ENCODE measurements at regions not wholly inside any gene's neighbourhood (a gene's known extent, or its start where the extent isn't known, plus 50 kb on each side); places are given as distances from the start of the nearest gene placed in this dataset.

DNA sequence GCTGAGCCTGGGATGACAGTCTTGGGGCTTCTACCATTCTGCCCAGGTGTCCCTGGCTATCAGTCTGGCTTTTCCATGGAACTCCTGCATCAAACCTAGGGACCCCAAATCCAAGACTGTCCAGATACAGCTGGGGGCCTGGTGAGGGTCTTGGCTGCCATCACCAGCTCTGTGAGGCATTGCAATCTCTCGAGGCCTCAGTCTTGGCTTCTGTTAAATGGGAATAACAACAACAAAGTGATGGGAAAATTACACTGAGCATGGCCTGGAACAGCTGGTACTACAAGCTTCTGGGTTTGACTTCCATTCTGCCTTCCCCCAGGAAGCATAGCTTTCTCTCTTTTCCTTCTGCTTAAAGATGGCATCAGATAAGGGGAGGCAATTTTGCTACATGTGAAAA, 50.0 kb upstream of the LCTL start:
- no peak overlapping the region for H3K27ac Mint-ChIP-seq (ENCODE audit: unreplicated experiment)
- H3K36me3 Mint-ChIP-seq (ENCODE audit: low read depth, unreplicated experiment) = no peaks in the 10 kb centered on the region
- no peaks in the 10 kb centered on the region for H3K9me3 Mint-ChIP-seq (ENCODE audit: unreplicated experiment)
- TF ChIP-seq, protein P1, sequence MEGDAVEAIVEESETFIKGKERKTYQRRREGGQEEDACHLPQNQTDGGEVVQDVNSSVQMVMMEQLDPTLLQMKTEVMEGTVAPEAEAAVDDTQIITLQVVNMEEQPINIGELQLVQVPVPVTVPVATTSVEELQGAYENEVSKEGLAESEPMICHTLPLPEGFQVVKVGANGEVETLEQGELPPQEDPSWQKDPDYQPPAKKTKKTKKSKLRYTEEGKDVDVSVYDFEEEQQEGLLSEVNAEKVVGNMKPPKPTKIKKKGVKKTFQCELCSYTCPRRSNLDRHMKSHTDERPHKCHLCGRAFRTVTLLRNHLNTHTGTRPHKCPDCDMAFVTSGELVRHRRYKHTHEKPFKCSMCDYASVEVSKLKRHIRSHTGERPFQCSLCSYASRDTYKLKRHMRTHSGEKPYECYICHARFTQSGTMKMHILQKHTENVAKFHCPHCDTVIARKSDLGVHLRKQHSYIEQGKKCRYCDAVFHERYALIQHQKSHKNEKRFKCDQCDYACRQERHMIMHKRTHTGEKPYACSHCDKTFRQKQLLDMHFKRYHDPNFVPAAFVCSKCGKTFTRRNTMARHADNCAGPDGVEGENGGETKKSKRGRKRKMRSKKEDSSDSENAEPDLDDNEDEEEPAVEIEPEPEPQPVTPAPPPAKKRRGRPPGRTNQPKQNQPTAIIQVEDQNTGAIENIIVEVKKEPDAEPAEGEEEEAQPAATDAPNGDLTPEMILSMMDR (IDR thresholded peaks at IDR 0.05; ENCODE audit: unreplicated experiment) = no peak
- H3K27me3 Mint-ChIP-seq (ENCODE audit: unreplicated experiment) = peaks cover 6% of the 10 kb centered on the region
- H3K4me3 Mint-ChIP-seq (ENCODE audit: unreplicated experiment) = no peak overlapping the region
- H3K4me1 Mint-ChIP-seq (ENCODE audit: unreplicated experiment) = peaks cover 63% of the 10 kb centered on the region
- no peak for DNase-seq (ENCODE audit: low spot score)

DNA sequence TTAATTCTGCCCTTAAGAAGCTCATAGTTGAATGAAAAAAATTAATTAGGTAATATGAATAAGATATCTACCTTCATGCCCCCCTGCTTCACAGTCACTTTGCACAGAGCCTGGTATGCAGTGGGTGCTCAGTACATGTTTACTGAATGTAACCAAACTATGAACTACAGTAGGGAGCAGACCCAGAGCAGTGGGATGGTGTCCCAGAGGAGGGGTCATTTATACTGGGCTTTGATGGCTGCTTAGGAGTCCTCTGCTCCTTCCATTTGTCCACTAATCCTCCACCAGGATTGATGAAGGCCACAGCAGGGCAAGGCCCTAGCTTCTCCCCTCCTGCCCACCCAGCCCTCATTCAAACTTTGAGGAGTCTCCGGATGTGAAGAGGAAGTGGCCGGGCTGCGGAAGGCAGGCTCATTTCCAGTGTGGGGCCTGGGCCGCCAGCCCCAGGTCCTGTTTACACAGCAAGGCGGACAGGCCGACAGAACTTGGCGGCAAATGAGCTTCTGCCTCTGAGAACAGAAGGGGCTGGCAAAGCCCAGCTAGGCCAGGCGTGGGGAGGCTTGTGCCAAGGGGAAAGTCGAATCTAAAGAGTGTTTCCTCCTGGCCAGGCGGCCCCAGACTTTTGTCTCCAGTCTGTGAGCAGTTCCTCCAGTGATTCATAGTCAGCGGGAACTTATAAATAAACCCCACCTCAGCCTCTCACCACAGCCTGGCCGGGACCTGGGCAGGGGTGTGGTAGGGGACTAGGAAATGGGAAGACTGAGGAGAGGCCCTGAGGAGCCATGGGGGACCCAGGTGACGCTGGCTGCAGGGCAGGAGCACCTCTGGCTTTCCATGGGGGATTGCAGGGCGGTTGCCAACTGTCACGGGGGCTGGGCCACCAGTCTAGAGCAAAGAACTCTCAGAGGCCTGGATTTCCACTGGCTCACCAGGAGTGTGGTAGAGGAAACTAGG, 51.6 kb upstream of the LCTL start:
- peak; percentile 69 for DNase-seq (ENCODE audit: low spot score)
- Mint-ChIP-seq H3K9me3 (ENCODE audit: unreplicated experiment) (no peaks in the 10 kb centered on the region), H3K27ac (ENCODE audit: unreplicated experiment) (peak overlapping the region; percentile 94), H3K36me3 (ENCODE audit: low read depth, unreplicated experiment) (no peaks in the 10 kb centered on the region), H3K4me1 (ENCODE audit: unreplicated experiment) (peaks cover 68% of the 10 kb centered on the region), H3K4me3 (ENCODE audit: unreplicated experiment) (no peak overlapping the region), H3K27me3 (ENCODE audit: unreplicated experiment) (peaks cover 7% of the 10 kb centered on the region)
- TF ChIP-seq, protein P1 (IDR thresholded peaks at IDR 0.05; ENCODE audit: unreplicated experiment) = no peak

DNA sequence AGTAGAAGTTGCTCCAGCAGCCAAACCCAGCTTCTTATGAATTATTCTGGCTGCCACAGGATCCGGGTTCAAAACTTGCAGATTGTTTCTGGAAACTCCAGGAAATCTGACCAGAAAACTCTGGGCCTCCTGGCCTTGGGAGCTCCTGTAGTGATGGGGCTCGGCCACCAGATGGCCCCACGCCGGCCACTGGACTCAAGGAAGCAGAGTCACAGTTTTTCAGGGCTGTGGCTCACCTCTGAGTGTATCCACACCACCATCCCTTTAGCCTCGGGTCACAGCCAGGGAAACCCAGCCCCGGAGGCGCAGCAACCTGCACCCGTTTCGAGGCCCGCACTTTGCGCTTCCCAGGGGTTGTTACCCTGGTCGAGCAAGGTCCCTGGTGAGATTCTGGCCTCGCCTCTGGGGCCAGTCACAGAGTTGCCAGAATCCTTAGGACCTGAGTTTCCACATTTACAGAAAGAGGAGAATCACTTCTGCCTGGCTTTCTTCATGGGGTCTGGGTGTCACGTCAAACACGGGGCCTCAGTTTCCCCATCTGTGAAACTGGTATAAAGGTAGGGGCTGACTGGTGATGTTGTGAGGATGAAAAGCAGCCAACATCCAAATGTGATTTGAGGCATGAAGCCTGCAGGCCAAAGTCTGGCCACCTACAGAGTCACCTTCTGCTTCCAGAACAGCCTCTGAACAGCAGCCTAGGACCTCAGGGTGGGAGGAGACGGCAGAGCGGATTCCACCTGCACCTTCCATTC, 53.5 kb upstream of the LCTL start:
- H3K9me3 Mint-ChIP-seq (ENCODE audit: unreplicated experiment) = no peaks in the 10 kb centered on the region
- no peaks in the 10 kb centered on the region for H3K36me3 Mint-ChIP-seq (ENCODE audit: low read depth, unreplicated experiment)
- peak overlapping the region; percentile 48 for H3K27ac Mint-ChIP-seq (ENCODE audit: unreplicated experiment)
- peaks cover 11% of the 10 kb centered on the region for H3K27me3 Mint-ChIP-seq (ENCODE audit: unreplicated experiment)
- peak; percentile 85 for DNase-seq (ENCODE audit: low spot score)
- TF ChIP-seq, protein P1 (IDR thresholded peaks at IDR 0.05; ENCODE audit: unreplicated experiment) = peak; percentile 83
- H3K4me3 Mint-ChIP-seq (ENCODE audit: unreplicated experiment) = no peak overlapping the region
- H3K4me1 Mint-ChIP-seq (ENCODE audit: unreplicated experiment) = peaks cover 56% of the 10 kb centered on the region

DNA sequence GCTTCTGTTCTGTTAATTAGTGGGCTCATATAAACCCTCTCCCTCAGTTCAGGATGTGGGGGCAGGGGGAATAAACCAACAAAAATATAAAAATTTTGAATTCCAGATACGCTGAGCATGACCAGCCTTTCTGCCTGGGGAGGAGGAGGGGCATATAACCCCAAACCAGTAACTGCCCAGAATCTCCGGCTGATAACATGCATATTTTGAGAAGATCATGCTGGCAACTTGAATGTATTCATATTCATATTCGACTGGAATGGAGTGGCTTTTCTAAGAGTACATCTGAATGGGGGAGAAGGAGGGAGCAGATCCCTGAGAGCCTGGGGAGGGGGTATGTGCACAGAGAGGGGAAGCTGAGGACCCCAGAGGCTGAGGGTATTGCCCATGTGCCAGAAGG, 54.5 kb upstream of the LCTL start:
- Mint-ChIP-seq H3K9me3 (ENCODE audit: unreplicated experiment) (no peaks in the 10 kb centered on the region), H3K27ac (ENCODE audit: unreplicated experiment) (no peak overlapping the region), H3K4me3 (ENCODE audit: unreplicated experiment) (no peak overlapping the region), H3K4me1 (ENCODE audit: unreplicated experiment) (peaks cover 48% of the 10 kb centered on the region), H3K36me3 (ENCODE audit: low read depth, unreplicated experiment) (no peaks in the 10 kb centered on the region), H3K27me3 (ENCODE audit: unreplicated experiment) (peaks cover 11% of the 10 kb centered on the region)
- DNase-seq (ENCODE audit: low spot score) = no peak
- TF ChIP-seq, protein P1 (IDR thresholded peaks at IDR 0.05; ENCODE audit: unreplicated experiment) = no peak
